IMR-90 (cell line): ENCODE measurements at regions not wholly inside any gene's neighbourhood (a gene's known extent, or its start where the extent isn't known, plus 50 kb on each side); places are given as distances from the start of the nearest gene placed in this dataset.
"Not testable (repeated sequence)": the region's sequence is repeated elsewhere in the genome, so short reads cannot be mapped to it uniquely, and the experiment has no call there.

Experiments used
- ATAC-seq: fragments of 200-7000 bp; cut with Tn5 transposase; 2 replicates; pipeline ENCODE4 v1.9.1; 2020; ENCODE audit warnings: low read depth, mild to moderate bottlenecking, moderate library complexity
- BruUV-seq: library from RNA; stranded (reverse); fragments of 400-500 nt; replicated peaks from 2 replicates; lab custom pipeline; 2021; lab: Mats Ljungman, UMichigan
- CTCF ChIA-PET: fragments of 300-600 bp; formaldehyde crosslinking; extraction: SDS; loops from one replicate; lab custom pipeline; 2021; ENCODE audit warnings: antibody characterized with exemption; lab: Yijun Ruan, JAX
- POLR2A ChIA-PET: fragments of 300-600 bp; sonication (Branson Sonifier 250); formaldehyde crosslinking; loops from one replicate; lab custom pipeline; 2022; ENCODE audit warnings: antibody characterized with exemption; ENCODE audit not compliant: unreplicated experiment; lab: Charles Lee
- DNase-seq: peaks from one replicate; pipeline ENCODE4 v3.0.0; 2013
- H2AFZ ChIP-seq: replicated peaks from 2 replicates; pipeline ENCODE3; 2013; ENCODE audit warnings: low read length, mild to moderate bottlenecking; ENCODE audit not compliant: poor library complexity
- H2AK5ac ChIP-seq: 2 replicates; pipeline ENCODE4 v1.6.1; 2013; ENCODE audit warnings: low read depth, low read length, inconsistent platforms
- H2AK9ac ChIP-seq: replicated peaks from 2 replicates; pipeline ENCODE3; 2013; ENCODE audit warnings: mild to moderate bottlenecking, low read depth, low read length, moderate library complexity; ENCODE audit not compliant: poor library complexity
- H2BK120ac ChIP-seq: 2 replicates; pipeline ENCODE4 v1.6.1; 2013; ENCODE audit warnings: low read depth, low read length, inconsistent platforms
- H2BK15ac ChIP-seq: 3 replicates; pipeline ENCODE4 v1.6.1; 2013; ENCODE audit warnings: low read depth, low read length, inconsistent platforms
- H2BK20ac ChIP-seq: 2 replicates; pipeline ENCODE4 v1.6.1; 2013; ENCODE audit warnings: low read depth, mild to moderate bottlenecking, inconsistent platforms, low read length, moderate library complexity
- H2BK5ac ChIP-seq: 2 replicates; pipeline ENCODE4 v1.6.1; 2013; ENCODE audit warnings: mild to moderate bottlenecking, low read depth, low read length, inconsistent platforms; ENCODE audit not compliant: poor library complexity, severe bottlenecking
- H3K14ac ChIP-seq: replicated peaks from 2 replicates; pipeline ENCODE4 v1.6.1; 2013; ENCODE audit warnings: low read depth, low read length, inconsistent platforms
- H3K18ac ChIP-seq: 2 replicates; pipeline ENCODE4 v1.6.1; 2013; ENCODE audit warnings: low read depth, low read length, control low read depth
- H3K23ac ChIP-seq: 2 replicates; pipeline ENCODE4 v1.6.1; 2013; ENCODE audit warnings: low read depth, low read length, inconsistent platforms
- H3K27ac ChIP-seq: 2 replicates; pipeline ENCODE4 v1.5.1; 2013; ENCODE audit warnings: mild to moderate bottlenecking, control low read depth, low read length; ENCODE audit not compliant: insufficient read depth
- H3K27me3 ChIP-seq: 2 replicates; pipeline ENCODE4 v1.6.1; 2013; ENCODE audit warnings: low read length; ENCODE audit not compliant: control insufficient read depth, insufficient read depth
- H3K36me3 ChIP-seq: 2 replicates; pipeline ENCODE4 v1.6.1; 2013; ENCODE audit warnings: low read length, mixed read lengths; ENCODE audit not compliant: control insufficient read depth, insufficient read depth
- H3K4ac ChIP-seq: 2 replicates; pipeline ENCODE4 v1.6.1; 2013; ENCODE audit warnings: low read depth, low read length, inconsistent platforms
- H3K4me1 ChIP-seq: 2 replicates; pipeline ENCODE4 v1.6.1; 2013; ENCODE audit warnings: low read length, mixed read lengths; ENCODE audit not compliant: control insufficient read depth, insufficient read depth
- H3K4me2 ChIP-seq: 2 replicates; pipeline ENCODE4 v1.6.1; 2013; ENCODE audit warnings: low read depth, mild to moderate bottlenecking, control low read depth, low read length, moderate library complexity
- H3K4me3 ChIP-seq: 2 replicates; pipeline ENCODE4 v1.5.1; 2013; ENCODE audit warnings: low read depth, mild to moderate bottlenecking, control low read depth, low read length, moderate library complexity; ENCODE audit not compliant: insufficient read depth
- H3K56ac ChIP-seq: 2 replicates; pipeline ENCODE4 v1.6.1; 2013; ENCODE audit warnings: low read length, inconsistent platforms; ENCODE audit not compliant: insufficient read depth; ENCODE audit errors: extremely low read depth
- H3K79me1 ChIP-seq, 2 experiments: 2 replicates each; pipeline ENCODE4 v1.6.1; 2013; ENCODE audit warnings: low read length in 2 of 2, inconsistent platforms in 1 of 2, low read depth in 1 of 2
- H3K9ac ChIP-seq: 2 replicates; pipeline ENCODE4 v1.6.1; 2013; ENCODE audit warnings: low read depth, low read length, control low read depth
- H3K9me1 ChIP-seq: 2 replicates; pipeline ENCODE4 v1.6.1; 2013; ENCODE audit warnings: low read length, inconsistent platforms; ENCODE audit not compliant: insufficient read depth
- H3K9me3 ChIP-seq: 2 replicates; pipeline ENCODE4 v1.6.1; 2013; ENCODE audit warnings: low read length; ENCODE audit not compliant: control insufficient read depth, insufficient read depth
- H4K20me1 ChIP-seq: 2 replicates; pipeline ENCODE4 v1.6.1; 2013; ENCODE audit warnings: low read length, inconsistent platforms; ENCODE audit not compliant: insufficient read depth
- H4K5ac ChIP-seq: 2 replicates; pipeline ENCODE4 v1.6.1; 2013; ENCODE audit warnings: mild to moderate bottlenecking, low read depth, low read length, control low read depth
- H4K8ac ChIP-seq, 2 experiments: 2 replicates each; pipeline ENCODE4 v1.6.1; 2013; ENCODE audit warnings: low read depth in 2 of 2, low read length in 2 of 2, control low read depth in 1 of 2, inconsistent platforms in 1 of 2
- H4K91ac ChIP-seq: 2 replicates; pipeline ENCODE4 v1.6.1; 2013; ENCODE audit warnings: low read depth, low read length, inconsistent platforms; ENCODE audit not compliant: insufficient read depth
- MAFK ChIP-seq: IDR thresholded peaks from 2 replicates; pipeline ENCODE4 v1.6.1; 2012; ENCODE audit warnings: low read depth, low read length, improper control_type of control experiment
- NFE2L2 ChIP-seq: fragments of 150-350 bp; IDR thresholded peaks from 2 replicates; pipeline ENCODE4 v1.6.1; 2016; ENCODE audit warnings: low read depth, mild to moderate bottlenecking, low read length
- WGBS, 2 experiments: methylation state at CpG; one replicate each; pipeline versions ENCODE4 v1.1.5 to v1.1.7; 2013; ENCODE audit warnings: missing lambda C conversion rate in 2 of 2; ENCODE audit not compliant: insufficient read length in 1 of 2; ENCODE audit errors: extremely low coverage in 2 of 2; 5-methylcytosine and 5-hydroxymethylcytosine counted together
- dilution Hi-C: fragments of 300-500 bp; cut with HindIII; formaldehyde crosslinking; loops from one replicate; pipeline ENCODE4 v1.14.3; 2018; ENCODE audit warnings: low sequenced_read_pairs; ENCODE audit not compliant: unreplicated experiment
- in situ Hi-C: fragments of 300-500 bp; cut with MboI; formaldehyde crosslinking; loops from 3 replicates; pipeline ENCODE4 v1.14.3; 2019; ENCODE audit warnings: low sequenced_read_pairs, inconsistent platforms, mixed read lengths
- intact Hi-C: fragments of 100-400 bp; cut with micrococcal nuclease; formaldehyde crosslinking; loops from 2 replicates; pipeline ENCODE4 v1.10.0; 2022

DNA sequence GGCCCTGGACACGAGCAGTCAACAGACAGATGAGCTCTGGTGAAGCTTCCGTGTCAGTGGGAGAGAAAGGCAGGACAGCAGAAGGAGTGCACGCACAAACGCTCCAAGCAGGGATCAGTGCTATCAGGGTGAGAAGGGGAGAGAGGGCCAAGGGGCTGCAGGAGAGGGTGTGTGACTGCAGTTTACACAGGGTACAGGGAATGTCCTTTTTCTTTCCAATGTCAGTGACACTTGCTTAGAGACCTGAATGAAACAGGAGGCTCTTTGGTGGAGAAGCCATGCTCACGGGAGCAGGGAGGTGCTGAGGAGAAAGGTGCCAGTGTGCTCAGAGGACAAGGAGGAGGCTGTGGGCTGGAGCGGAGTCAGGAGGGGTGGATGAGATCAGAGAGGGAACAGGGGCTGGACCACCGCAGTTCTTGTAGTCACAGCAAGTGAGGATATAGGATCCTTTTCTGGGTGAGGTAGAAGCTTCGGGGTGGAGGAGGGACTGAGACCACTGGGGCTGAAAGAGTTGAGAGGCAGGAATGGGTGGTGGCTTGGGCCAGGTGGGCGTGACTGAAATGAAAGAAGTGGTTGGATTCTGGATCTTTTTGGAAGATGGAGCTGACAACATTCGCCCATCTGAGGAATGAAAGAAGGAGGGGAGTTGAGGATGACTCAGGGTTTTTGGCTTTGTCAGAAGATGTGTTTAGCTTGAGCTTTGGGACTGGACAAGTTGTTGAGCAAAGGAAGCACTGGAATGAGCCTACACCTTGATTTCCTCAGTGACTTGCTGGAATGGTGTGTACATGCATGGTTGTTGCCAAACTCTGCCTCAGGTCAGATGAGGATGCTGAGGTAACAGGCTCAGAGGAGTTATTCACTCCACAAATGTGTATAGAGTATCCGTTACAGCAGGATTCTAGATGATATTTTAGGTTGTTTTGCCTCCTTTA is 87.9 kb downstream of the ADAMTS15 start:
- no peak overlapping the region for H3K18ac ChIP-seq
- TF ChIP-seq NFE2L2 (peak; percentile 81), MAFK (no peak)
- ATAC-seq (peak; percentile 46), DNase-seq (peak; percentile 30)
- H3K9me1 ChIP-seq: peaks cover 3% of the 10 kb centered on the region; the same call in 1 of the 2 replicates
- WGBS, 2 experiments: 85% methylated on average over 7 of the region's 11 CpGs; no CpG with 5 or more reads in 1 of the 2 experiments
- H3K4me3 ChIP-seq: no peak overlapping the region
- H2BK15ac ChIP-seq: peak overlapping the region; percentile 68; the same call in 1 of the 3 replicates
- dilution Hi-C loops (no loop called here), intact Hi-C loops (no loop called here), in situ Hi-C loops (no loop called here)
- H2BK20ac ChIP-seq: no peak overlapping the region; the same call in 1 of the 2 replicates
- H4K8ac ChIP-seq: no peak overlapping the region
- CTCF ChIA-PET: interaction anchor here (0.6 to 0.8 kb wide), 2 partner anchors 24 to 110 kb away, joined by 3 read pairs; no protein-coding TSS in a partner anchor
- BruUV-seq: no TSS peak
- peak overlapping the region; percentile 84 for H2AK5ac ChIP-seq
- H3K23ac ChIP-seq: no peak overlapping the region; the same call in 1 of the 2 replicates
- POLR2A ChIA-PET: interaction anchor here (0.6 kb wide), 1 partner anchor 154 kb away, joined by 3 read pairs; no protein-coding TSS in a partner anchor
- no peak overlapping the region; the same call in 1 of the 2 replicates for H3K4ac ChIP-seq
- no peaks in the 10 kb centered on the region for H3K9me3 ChIP-seq
- H2BK120ac ChIP-seq: peak overlapping the region; percentile 1; the same call in 1 of the 2 replicates
- H3K27ac ChIP-seq: no peak overlapping the region
- no peak overlapping the region for H3K4me2 ChIP-seq
- H3K14ac ChIP-seq: no peak overlapping the region
- no peaks in the 10 kb centered on the region for H3K36me3 ChIP-seq
- H3K4me1 ChIP-seq: no peaks in the 10 kb centered on the region; the same call in 1 of the 2 replicates
- peak overlapping the region; percentile 65 for H2AFZ ChIP-seq
- no peaks in the 10 kb centered on the region for H4K20me1 ChIP-seq
- no peak overlapping the region for H4K5ac ChIP-seq
- H3K56ac ChIP-seq: no peak overlapping the region
- peak overlapping the region; percentile 45 for H2AK9ac ChIP-seq
- H3K79me1 ChIP-seq: no peaks in the 10 kb centered on the region
- H2BK5ac ChIP-seq: no peak overlapping the region
- peak overlapping the region; percentile 23; the same call in 1 of the 2 replicates for H4K91ac ChIP-seq
- H3K9ac ChIP-seq: no peak overlapping the region
- peaks cover 3% of the 10 kb centered on the region for H3K27me3 ChIP-seq

GRCh38 chr11:130539680-130540079 is 91.2 kb downstream of the ADAMTS15 start:
- dilution Hi-C loops, H3K14ac ChIP-seq, H3K4me3 ChIP-seq, H3K79me1 ChIP-seq, DNase-seq, H3K9ac ChIP-seq, H3K27me3 ChIP-seq, H3K23ac ChIP-seq, H3K27ac ChIP-seq, H3K9me3 ChIP-seq, H3K18ac ChIP-seq, in situ Hi-C loops, H3K9me1 ChIP-seq, H4K8ac ChIP-seq, H3K4me1 ChIP-seq, H2BK5ac ChIP-seq, intact Hi-C loops, H3K36me3 ChIP-seq, H3K4me2 ChIP-seq, BruUV-seq, H4K5ac ChIP-seq, H2BK15ac ChIP-seq, H2BK120ac ChIP-seq, H2AK5ac ChIP-seq, H2AFZ ChIP-seq, H2AK9ac ChIP-seq, POLR2A ChIA-PET, H2BK20ac ChIP-seq, H3K56ac ChIP-seq, H4K91ac ChIP-seq, CTCF ChIA-PET, ATAC-seq, H3K4ac ChIP-seq, H4K20me1 ChIP-seq: not testable (repeated sequence)
- no CpG with 5 or more reads among the region's 1 CpG for WGBS, 2 experiments
